GM23338 (cell line): ENCODE measurements at regions not wholly inside any gene's neighbourhood (a gene's known extent, or its start where the extent isn't known, plus 50 kb on each side); places are given as distances from the start of the nearest gene placed in this dataset.

Experiments
- ATAC-seq: fragments of 200-7000 bp; cut with Tn5 transposase; 3 replicates; pipeline ENCODE4 v1.9.1; 2020
- DNase-seq: peaks from one replicate; pipeline ENCODE4 v3.0.0-alpha.2; 2015; ENCODE audit warnings: low spot score
- H2AFZ ChIP-seq: fragments of 200-600 bp; sonication (generic); 2 replicates; pipeline ENCODE4 v1.8.0; 2016; ENCODE audit warnings: antibody characterized with exemption, mild to moderate bottlenecking, moderate library complexity
- H3F3A ChIP-seq: fragments of 200-600 bp; sonication (generic); replicated peaks from 2 replicates; pipeline ENCODE4 v1.8.0; 2017; ENCODE audit warnings: antibody characterized with exemption, mixed run types, low read depth
- H3K27ac ChIP-seq: fragments of 200-600 bp; sonication (generic); 2 replicates; pipeline ENCODE4 v1.6.1; 2016; ENCODE audit warnings: low read depth
- H3K27me3 ChIP-seq: fragments of 200-600 bp; sonication (generic); 2 replicates; pipeline ENCODE4 v1.8.0; 2016; ENCODE audit warnings: mild to moderate bottlenecking, mixed run types, moderate library complexity; ENCODE audit not compliant: insufficient read depth
- H3K36me3 ChIP-seq: fragments of 200-600 bp; sonication (generic); 2 replicates; pipeline ENCODE4 v1.8.0; 2016; ENCODE audit warnings: mild to moderate bottlenecking; ENCODE audit not compliant: insufficient read depth
- H3K4me1 ChIP-seq: fragments of 200-600 bp; sonication (generic); 2 replicates; pipeline ENCODE4 v1.8.0; 2016; ENCODE audit warnings: mild to moderate bottlenecking, moderate library complexity; ENCODE audit not compliant: insufficient read depth
- H3K4me2 ChIP-seq: fragments of 200-600 bp; sonication (generic); 2 replicates; pipeline ENCODE4 v1.7.1; 2017; ENCODE audit warnings: mixed run types
- H3K4me3 ChIP-seq: fragments of 200-600 bp; sonication (generic); 2 replicates; pipeline ENCODE4 v1.6.1; 2016; ENCODE audit warnings: mixed run types
- H3K79me2 ChIP-seq: fragments of 200-600 bp; sonication (generic); replicated peaks from 2 replicates; pipeline ENCODE4 v1.8.0; 2017; ENCODE audit warnings: mild to moderate bottlenecking; ENCODE audit not compliant: insufficient read depth
- H3K9me2 ChIP-seq: fragments of 200-600 bp; sonication (generic); 2 replicates; pipeline ENCODE4 v1.8.0; 2017; ENCODE audit not compliant: insufficient read depth
- H4K20me1 ChIP-seq: fragments of 200-600 bp; sonication (generic); replicated peaks from 2 replicates; pipeline ENCODE4 v1.8.0; 2017; ENCODE audit warnings: mild to moderate bottlenecking; ENCODE audit not compliant: insufficient read depth
- H3K27ac Mint-ChIP-seq: 2 replicates; pipeline ENCODE4 v1.8.0; 2020; ENCODE audit warnings: inconsistent platforms, mild to moderate bottlenecking, moderate library complexity, mixed read lengths
- H3K27me3 Mint-ChIP-seq: 3 replicates; pipeline ENCODE4 v1.8.0; 2022; ENCODE audit warnings: low read depth, mild to moderate bottlenecking, moderate library complexity, mixed read lengths, inconsistent platforms; ENCODE audit not compliant: insufficient read depth, poor library complexity
- H3K36me3 Mint-ChIP-seq: 3 replicates; pipeline ENCODE4 v1.8.0; 2021; ENCODE audit warnings: low read depth, mild to moderate bottlenecking, inconsistent platforms, moderate library complexity, mixed read lengths
- H3K4me1 Mint-ChIP-seq: 3 replicates; pipeline ENCODE4 v1.8.0; 2020; ENCODE audit warnings: mild to moderate bottlenecking, inconsistent platforms, mixed read lengths
- H3K4me3 Mint-ChIP-seq: 3 replicates; pipeline ENCODE4 v1.8.0; 2021; ENCODE audit warnings: moderate library complexity, mild to moderate bottlenecking, inconsistent platforms, mixed read lengths
- H3K9me3 Mint-ChIP-seq: 3 replicates; pipeline ENCODE4 v1.8.0; 2020; ENCODE audit warnings: moderate library complexity, mild to moderate bottlenecking, inconsistent platforms, mixed read lengths
- CREB1 ChIP-seq: fragments of 250-450 bp; sonication (Bioruptor Pico); IDR thresholded peaks from 2 replicates; pipeline ENCODE4 v1.5.0; 2020; ENCODE audit warnings: low read depth, mild to moderate bottlenecking, moderate library complexity
- CTCF ChIP-seq, 2 experiments: fragments of 200-600 bp in 1 of 2; sonication (generic) in 1 of 2; conservative IDR thresholded peaks; 2 replicates each; pipeline versions ENCODE4 v1.5.1 to v1.6.1; 2016 to 2017; ENCODE audit warnings: antibody characterized with exemption in 2 of 2, low read depth in 2 of 2, mild to moderate bottlenecking in 2 of 2, moderate library complexity in 1 of 2
- ETS1 ChIP-seq: IDR thresholded peaks from 2 replicates; pipeline ENCODE4 v1.6.1; 2016; ENCODE audit warnings: antibody characterized with exemption
- EZH2 ChIP-seq: fragments of 200-600 bp; sonication (generic); IDR thresholded peaks from one replicate; pipeline ENCODE4 v1.8.0; 2017; ENCODE audit warnings: antibody characterized with exemption, mild to moderate bottlenecking, low read depth; ENCODE audit not compliant: unreplicated experiment
- EZH2phosphoT487 ChIP-seq: fragments of 200-600 bp; sonication (generic); IDR thresholded peaks from one replicate; pipeline ENCODE4 v1.8.1; 2018; ENCODE audit warnings: antibody characterized with exemption; ENCODE audit not compliant: unreplicated experiment
- JUNB ChIP-seq: IDR thresholded peaks from one replicate; pipeline ENCODE4 v1.6.1; 2016; ENCODE audit warnings: antibody characterized with exemption; ENCODE audit not compliant: unreplicated experiment
- NANOG ChIP-seq: IDR thresholded peaks from 2 replicates; pipeline ENCODE4 v1.6.1; 2016; ENCODE audit warnings: antibody characterized with exemption, borderline replicate concordance
- POLR2AphosphoS5 ChIP-seq: IDR thresholded peaks from 2 replicates; pipeline ENCODE4 v1.6.1; 2016; ENCODE audit warnings: antibody characterized with exemption, low read depth
- STAT1 ChIP-seq: IDR thresholded peaks from one replicate; pipeline ENCODE4 v1.6.1; 2016; ENCODE audit warnings: antibody characterized with exemption; ENCODE audit not compliant: unreplicated experiment
- ZNF114 ChIP-seq: fragments of 250-450 bp; sonication (Bioruptor Pico); IDR thresholded peaks from 2 replicates; pipeline ENCODE4 v1.5.0; 2020; ENCODE audit warnings: mild to moderate bottlenecking, moderate library complexity
- ZNF331 ChIP-seq: fragments of 250-450 bp; sonication (Bioruptor Pico); IDR thresholded peaks from 2 replicates; pipeline ENCODE4 v1.5.0; 2020; ENCODE audit warnings: low read depth, mild to moderate bottlenecking, moderate library complexity
- TF ChIP-seq, protein P1 (sequence below): fragments of 250-450 bp; sonication (Bioruptor Pico); IDR thresholded peaks from 2 replicates; pipeline ENCODE4 v1.5.0; 2020; ENCODE audit warnings: mild to moderate bottlenecking, moderate library complexity
- TF ChIP-seq, protein P2 (sequence below): IDR thresholded peaks from one replicate; pipeline ENCODE4 v1.6.1; 2018; ENCODE audit warnings: antibody characterized with exemption; ENCODE audit not compliant: unreplicated experiment

DNA sequence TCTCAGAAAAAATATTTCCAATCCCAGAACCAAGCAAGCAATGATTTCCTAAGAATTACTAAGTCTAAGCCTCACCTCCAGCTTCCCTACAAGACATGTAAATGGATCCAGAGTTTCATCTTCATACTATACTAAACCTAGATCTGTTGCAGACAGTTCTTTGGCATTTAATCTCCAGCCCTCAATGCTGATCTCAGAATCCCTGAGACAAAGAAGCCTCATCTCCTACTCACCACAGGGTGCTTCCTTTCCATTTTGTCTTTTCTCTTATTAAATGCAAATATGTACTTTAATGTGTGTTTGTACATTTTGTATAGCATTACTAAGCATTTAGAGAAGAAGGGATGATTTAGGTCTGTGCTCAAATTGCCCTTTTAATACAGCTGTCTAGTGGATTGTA lies 954.9 kb downstream of the TDRD15 start:
- no peak overlapping the region for H2AFZ ChIP-seq
- H3K4me1 ChIP-seq, result no peaks in the 10 kb centered on the region
- peak overlapping the region; percentile 87 for H3K27ac Mint-ChIP-seq
- H3K27me3 ChIP-seq, result no peaks in the 10 kb centered on the region
- H3K4me3 Mint-ChIP-seq, result no peak overlapping the region
- H3K36me3 Mint-ChIP-seq, result 0 out of 3 replicates have a peak, but pooled peaks cover under 1% of the 10 kb centered on the region
- H3K79me2 ChIP-seq, result no peaks in the 10 kb centered on the region
- DNase-seq, result peak; percentile 3
- H3K27me3 Mint-ChIP-seq, result no peaks in the 10 kb centered on the region
- H3K4me1 Mint-ChIP-seq, result peaks cover 11% of the 10 kb centered on the region
- H4K20me1 ChIP-seq, result no peaks in the 10 kb centered on the region
- no peak for TF ChIP-seq EZH2
- TF ChIP-seq CTCF (conservative IDR thresholded peaks at IDR 0.05; ENCODE audit: low read depth in 2 of 2), result no peak
- TF ChIP-seq NANOG, result no peak
- no peak for TF ChIP-seq CREB1 (CRISPR knock-in tag)
- no peak for TF ChIP-seq ETS1
- TF ChIP-seq POLR2AphosphoS5, result no peak
- no peak for TF ChIP-seq STAT1
- TF ChIP-seq JUNB, result no peak
- no peak for TF ChIP-seq EZH2phosphoT487
- TF ChIP-seq, protein P1, sequence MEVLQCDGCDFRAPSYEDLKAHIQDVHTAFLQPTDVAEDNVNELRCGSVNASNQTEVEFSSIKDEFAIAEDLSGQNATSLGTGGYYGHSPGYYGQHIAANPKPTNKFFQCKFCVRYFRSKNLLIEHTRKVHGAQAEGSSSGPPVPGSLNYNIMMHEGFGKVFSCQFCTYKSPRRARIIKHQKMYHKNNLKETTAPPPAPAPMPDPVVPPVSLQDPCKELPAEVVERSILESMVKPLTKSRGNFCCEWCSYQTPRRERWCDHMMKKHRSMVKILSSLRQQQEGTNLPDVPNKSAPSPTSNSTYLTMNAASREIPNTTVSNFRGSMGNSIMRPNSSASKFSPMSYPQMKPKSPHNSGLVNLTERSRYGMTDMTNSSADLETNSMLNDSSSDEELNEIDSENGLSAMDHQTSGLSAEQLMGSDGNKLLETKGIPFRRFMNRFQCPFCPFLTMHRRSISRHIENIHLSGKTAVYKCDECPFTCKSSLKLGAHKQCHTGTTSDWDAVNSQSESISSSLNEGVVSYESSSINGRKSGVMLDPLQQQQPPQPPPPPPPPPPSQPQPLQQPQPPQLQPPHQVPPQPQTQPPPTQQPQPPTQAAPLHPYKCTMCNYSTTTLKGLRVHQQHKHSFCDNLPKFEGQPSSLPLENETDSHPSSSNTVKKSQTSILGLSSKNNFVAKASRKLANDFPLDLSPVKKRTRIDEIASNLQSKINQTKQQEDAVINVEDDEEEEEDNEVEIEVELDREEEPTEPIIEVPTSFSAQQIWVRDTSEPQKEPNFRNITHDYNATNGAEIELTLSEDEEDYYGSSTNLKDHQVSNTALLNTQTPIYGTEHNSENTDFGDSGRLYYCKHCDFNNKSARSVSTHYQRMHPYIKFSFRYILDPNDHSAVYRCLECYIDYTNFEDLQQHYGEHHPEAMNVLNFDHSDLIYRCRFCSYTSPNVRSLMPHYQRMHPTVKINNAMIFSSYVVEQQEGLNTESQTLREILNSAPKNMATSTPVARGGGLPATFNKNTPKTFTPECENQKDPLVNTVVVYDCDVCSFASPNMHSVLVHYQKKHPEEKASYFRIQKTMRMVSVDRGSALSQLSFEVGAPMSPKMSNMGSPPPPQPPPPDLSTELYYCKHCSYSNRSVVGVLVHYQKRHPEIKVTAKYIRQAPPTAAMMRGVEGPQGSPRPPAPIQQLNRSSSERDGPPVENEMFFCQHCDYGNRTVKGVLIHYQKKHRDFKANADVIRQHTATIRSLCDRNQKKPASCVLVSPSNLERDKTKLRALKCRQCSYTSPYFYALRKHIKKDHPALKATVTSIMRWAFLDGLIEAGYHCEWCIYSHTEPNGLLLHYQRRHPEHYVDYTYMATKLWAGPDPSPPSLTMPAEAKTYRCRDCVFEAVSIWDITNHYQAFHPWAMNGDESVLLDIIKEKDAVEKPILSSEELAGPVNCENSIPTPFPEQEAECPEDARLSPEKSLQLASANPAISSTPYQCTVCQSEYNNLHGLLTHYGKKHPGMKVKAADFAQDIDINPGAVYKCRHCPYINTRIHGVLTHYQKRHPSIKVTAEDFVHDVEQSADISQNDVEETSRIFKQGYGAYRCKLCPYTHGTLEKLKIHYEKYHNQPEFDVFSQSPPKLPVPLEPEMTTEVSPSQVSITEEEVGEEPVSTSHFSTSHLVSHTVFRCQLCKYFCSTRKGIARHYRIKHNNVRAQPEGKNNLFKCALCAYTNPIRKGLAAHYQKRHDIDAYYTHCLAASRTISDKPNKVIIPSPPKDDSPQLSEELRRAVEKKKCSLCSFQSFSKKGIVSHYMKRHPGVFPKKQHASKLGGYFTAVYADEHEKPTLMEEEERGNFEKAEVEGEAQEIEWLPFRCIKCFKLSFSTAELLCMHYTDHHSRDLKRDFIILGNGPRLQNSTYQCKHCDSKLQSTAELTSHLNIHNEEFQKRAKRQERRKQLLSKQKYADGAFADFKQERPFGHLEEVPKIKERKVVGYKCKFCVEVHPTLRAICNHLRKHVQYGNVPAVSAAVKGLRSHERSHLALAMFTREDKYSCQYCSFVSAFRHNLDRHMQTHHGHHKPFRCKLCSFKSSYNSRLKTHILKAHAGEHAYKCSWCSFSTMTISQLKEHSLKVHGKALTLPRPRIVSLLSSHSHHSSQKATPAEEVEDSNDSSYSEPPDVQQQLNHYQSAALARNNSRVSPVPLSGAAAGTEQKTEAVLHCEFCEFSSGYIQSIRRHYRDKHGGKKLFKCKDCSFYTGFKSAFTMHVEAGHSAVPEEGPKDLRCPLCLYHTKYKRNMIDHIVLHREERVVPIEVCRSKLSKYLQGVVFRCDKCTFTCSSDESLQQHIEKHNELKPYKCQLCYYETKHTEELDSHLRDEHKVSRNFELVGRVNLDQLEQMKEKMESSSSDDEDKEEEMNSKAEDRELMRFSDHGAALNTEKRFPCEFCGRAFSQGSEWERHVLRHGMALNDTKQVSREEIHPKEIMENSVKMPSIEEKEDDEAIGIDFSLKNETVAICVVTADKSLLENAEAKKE (CRISPR knock-in tag), result no peak
- no peak for TF ChIP-seq ZNF331 (CRISPR knock-in tag)
- TF ChIP-seq ZNF114, result no peak
- TF ChIP-seq, protein P2, sequence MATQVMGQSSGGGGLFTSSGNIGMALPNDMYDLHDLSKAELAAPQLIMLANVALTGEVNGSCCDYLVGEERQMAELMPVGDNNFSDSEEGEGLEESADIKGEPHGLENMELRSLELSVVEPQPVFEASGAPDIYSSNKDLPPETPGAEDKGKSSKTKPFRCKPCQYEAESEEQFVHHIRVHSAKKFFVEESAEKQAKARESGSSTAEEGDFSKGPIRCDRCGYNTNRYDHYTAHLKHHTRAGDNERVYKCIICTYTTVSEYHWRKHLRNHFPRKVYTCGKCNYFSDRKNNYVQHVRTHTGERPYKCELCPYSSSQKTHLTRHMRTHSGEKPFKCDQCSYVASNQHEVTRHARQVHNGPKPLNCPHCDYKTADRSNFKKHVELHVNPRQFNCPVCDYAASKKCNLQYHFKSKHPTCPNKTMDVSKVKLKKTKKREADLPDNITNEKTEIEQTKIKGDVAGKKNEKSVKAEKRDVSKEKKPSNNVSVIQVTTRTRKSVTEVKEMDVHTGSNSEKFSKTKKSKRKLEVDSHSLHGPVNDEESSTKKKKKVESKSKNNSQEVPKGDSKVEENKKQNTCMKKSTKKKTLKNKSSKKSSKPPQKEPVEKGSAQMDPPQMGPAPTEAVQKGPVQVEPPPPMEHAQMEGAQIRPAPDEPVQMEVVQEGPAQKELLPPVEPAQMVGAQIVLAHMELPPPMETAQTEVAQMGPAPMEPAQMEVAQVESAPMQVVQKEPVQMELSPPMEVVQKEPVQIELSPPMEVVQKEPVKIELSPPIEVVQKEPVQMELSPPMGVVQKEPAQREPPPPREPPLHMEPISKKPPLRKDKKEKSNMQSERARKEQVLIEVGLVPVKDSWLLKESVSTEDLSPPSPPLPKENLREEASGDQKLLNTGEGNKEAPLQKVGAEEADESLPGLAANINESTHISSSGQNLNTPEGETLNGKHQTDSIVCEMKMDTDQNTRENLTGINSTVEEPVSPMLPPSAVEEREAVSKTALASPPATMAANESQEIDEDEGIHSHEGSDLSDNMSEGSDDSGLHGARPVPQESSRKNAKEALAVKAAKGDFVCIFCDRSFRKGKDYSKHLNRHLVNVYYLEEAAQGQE, result no peak
- 0 out of 3 replicates have a peak, but pooled peaks cover 2% of the 10 kb centered on the region for H3K9me3 Mint-ChIP-seq
- ATAC-seq, result peak; percentile 30; the same call in 2 of the 3 replicates
- H3K9me2 ChIP-seq, result no peaks in the 10 kb centered on the region
- H3K27ac ChIP-seq, result no peak overlapping the region
- no peak overlapping the region for H3K4me3 ChIP-seq
- no peaks in the 10 kb centered on the region for H3F3A ChIP-seq
- no peaks in the 10 kb centered on the region for H3K36me3 ChIP-seq
- H3K4me2 ChIP-seq, result no peak overlapping the region
